IMR-90 (cell line): ENCODE measurements at regions not wholly inside any gene's neighbourhood (a gene's known extent, or its start where the extent isn't known, plus 50 kb on each side); places are given as distances from the start of the nearest gene placed in this dataset.
A peak's percentile ranks its signal among the peaks of the same experiment; 100 is the strongest.

ENCODE experiments used
- ATAC-seq: fragments of 200-7000 bp; cut with Tn5 transposase; 2 replicates; pipeline ENCODE4 v1.9.1; 2020; ENCODE audit warnings: low read depth, mild to moderate bottlenecking, moderate library complexity
- BruUV-seq: library from RNA; stranded (reverse); fragments of 400-500 nt; replicated peaks from 2 replicates; lab custom pipeline; 2021; lab: Mats Ljungman, UMichigan
- CTCF ChIA-PET: fragments of 300-600 bp; formaldehyde crosslinking; extraction: SDS; loops from one replicate; lab custom pipeline; 2021; ENCODE audit warnings: antibody characterized with exemption; lab: Yijun Ruan, JAX
- POLR2A ChIA-PET: fragments of 300-600 bp; sonication (Branson Sonifier 250); formaldehyde crosslinking; loops from one replicate; lab custom pipeline; 2022; ENCODE audit warnings: antibody characterized with exemption; ENCODE audit not compliant: unreplicated experiment; lab: Charles Lee
- DNase-seq: peaks from one replicate; pipeline ENCODE4 v3.0.0; 2013
- H2AFZ ChIP-seq: replicated peaks from 2 replicates; pipeline ENCODE3; 2013; ENCODE audit warnings: low read length, mild to moderate bottlenecking; ENCODE audit not compliant: poor library complexity
- H2AK5ac ChIP-seq: 2 replicates; pipeline ENCODE4 v1.6.1; 2013; ENCODE audit warnings: low read depth, low read length, inconsistent platforms
- H2AK9ac ChIP-seq: replicated peaks from 2 replicates; pipeline ENCODE3; 2013; ENCODE audit warnings: mild to moderate bottlenecking, low read depth, low read length, moderate library complexity; ENCODE audit not compliant: poor library complexity
- H2BK120ac ChIP-seq: 2 replicates; pipeline ENCODE4 v1.6.1; 2013; ENCODE audit warnings: low read depth, low read length, inconsistent platforms
- H2BK15ac ChIP-seq: 3 replicates; pipeline ENCODE4 v1.6.1; 2013; ENCODE audit warnings: low read depth, low read length, inconsistent platforms
- H2BK20ac ChIP-seq: 2 replicates; pipeline ENCODE4 v1.6.1; 2013; ENCODE audit warnings: low read depth, mild to moderate bottlenecking, inconsistent platforms, low read length, moderate library complexity
- H2BK5ac ChIP-seq: 2 replicates; pipeline ENCODE4 v1.6.1; 2013; ENCODE audit warnings: mild to moderate bottlenecking, low read depth, low read length, inconsistent platforms; ENCODE audit not compliant: poor library complexity, severe bottlenecking
- H3K14ac ChIP-seq: replicated peaks from 2 replicates; pipeline ENCODE4 v1.6.1; 2013; ENCODE audit warnings: low read depth, low read length, inconsistent platforms
- H3K18ac ChIP-seq: 2 replicates; pipeline ENCODE4 v1.6.1; 2013; ENCODE audit warnings: low read depth, low read length, control low read depth
- H3K23ac ChIP-seq: 2 replicates; pipeline ENCODE4 v1.6.1; 2013; ENCODE audit warnings: low read depth, low read length, inconsistent platforms
- H3K27ac ChIP-seq: 2 replicates; pipeline ENCODE4 v1.5.1; 2013; ENCODE audit warnings: mild to moderate bottlenecking, control low read depth, low read length; ENCODE audit not compliant: insufficient read depth
- H3K27me3 ChIP-seq: 2 replicates; pipeline ENCODE4 v1.6.1; 2013; ENCODE audit warnings: low read length; ENCODE audit not compliant: control insufficient read depth, insufficient read depth
- H3K36me3 ChIP-seq: 2 replicates; pipeline ENCODE4 v1.6.1; 2013; ENCODE audit warnings: low read length, mixed read lengths; ENCODE audit not compliant: control insufficient read depth, insufficient read depth
- H3K4ac ChIP-seq: 2 replicates; pipeline ENCODE4 v1.6.1; 2013; ENCODE audit warnings: low read depth, low read length, inconsistent platforms
- H3K4me1 ChIP-seq: 2 replicates; pipeline ENCODE4 v1.6.1; 2013; ENCODE audit warnings: low read length, mixed read lengths; ENCODE audit not compliant: control insufficient read depth, insufficient read depth
- H3K4me2 ChIP-seq: 2 replicates; pipeline ENCODE4 v1.6.1; 2013; ENCODE audit warnings: low read depth, mild to moderate bottlenecking, control low read depth, low read length, moderate library complexity
- H3K4me3 ChIP-seq: 2 replicates; pipeline ENCODE4 v1.5.1; 2013; ENCODE audit warnings: low read depth, mild to moderate bottlenecking, control low read depth, low read length, moderate library complexity; ENCODE audit not compliant: insufficient read depth
- H3K56ac ChIP-seq: 2 replicates; pipeline ENCODE4 v1.6.1; 2013; ENCODE audit warnings: low read length, inconsistent platforms; ENCODE audit not compliant: insufficient read depth; ENCODE audit errors: extremely low read depth
- H3K79me1 ChIP-seq, 2 experiments: 2 replicates each; pipeline ENCODE4 v1.6.1; 2013; ENCODE audit warnings: low read length in 2 of 2, inconsistent platforms in 1 of 2, low read depth in 1 of 2
- H3K9ac ChIP-seq: 2 replicates; pipeline ENCODE4 v1.6.1; 2013; ENCODE audit warnings: low read depth, low read length, control low read depth
- H3K9me1 ChIP-seq: 2 replicates; pipeline ENCODE4 v1.6.1; 2013; ENCODE audit warnings: low read length, inconsistent platforms; ENCODE audit not compliant: insufficient read depth
- H3K9me3 ChIP-seq: 2 replicates; pipeline ENCODE4 v1.6.1; 2013; ENCODE audit warnings: low read length; ENCODE audit not compliant: control insufficient read depth, insufficient read depth
- H4K20me1 ChIP-seq: 2 replicates; pipeline ENCODE4 v1.6.1; 2013; ENCODE audit warnings: low read length, inconsistent platforms; ENCODE audit not compliant: insufficient read depth
- H4K5ac ChIP-seq: 2 replicates; pipeline ENCODE4 v1.6.1; 2013; ENCODE audit warnings: mild to moderate bottlenecking, low read depth, low read length, control low read depth
- H4K8ac ChIP-seq, 2 experiments: 2 replicates each; pipeline ENCODE4 v1.6.1; 2013; ENCODE audit warnings: low read depth in 2 of 2, low read length in 2 of 2, control low read depth in 1 of 2, inconsistent platforms in 1 of 2
- H4K91ac ChIP-seq: 2 replicates; pipeline ENCODE4 v1.6.1; 2013; ENCODE audit warnings: low read depth, low read length, inconsistent platforms; ENCODE audit not compliant: insufficient read depth
- BHLHE40 ChIP-seq: fragments of 150-350 bp; IDR thresholded peaks from 2 replicates; pipeline ENCODE4 v1.6.1; 2016; ENCODE audit warnings: mild to moderate bottlenecking, low read depth, low read length
- CEBPB ChIP-seq: IDR thresholded peaks from 2 replicates; pipeline ENCODE4 v1.6.1; 2012; ENCODE audit warnings: low read depth, low read length, improper control_type of control experiment
- CHD1 ChIP-seq: IDR thresholded peaks from 2 replicates; pipeline ENCODE4 v1.6.1; 2012; ENCODE audit warnings: low read depth, low read length, improper control_type of control experiment
- CTCF ChIP-seq: conservative IDR thresholded peaks from 2 replicates; pipeline ENCODE4 v1.5.1; 2012; ENCODE audit warnings: mild to moderate bottlenecking, low read depth, low read length, improper control_type of control experiment
- ELK1 ChIP-seq: fragments of 150-350 bp; IDR thresholded peaks from 2 replicates; pipeline ENCODE4 v1.6.1; 2016; ENCODE audit warnings: low read depth, mild to moderate bottlenecking, low read length, moderate library complexity, borderline replicate concordance
- MAFK ChIP-seq: IDR thresholded peaks from 2 replicates; pipeline ENCODE4 v1.6.1; 2012; ENCODE audit warnings: low read depth, low read length, improper control_type of control experiment
- MAZ ChIP-seq: IDR thresholded peaks from 2 replicates; pipeline ENCODE4 v1.6.1; 2012; ENCODE audit warnings: low read depth, mild to moderate bottlenecking, low read length, improper control_type of control experiment, moderate library complexity, borderline replicate concordance
- POLR2A ChIP-seq: IDR thresholded peaks from 2 replicates; pipeline ENCODE4 v1.6.1; 2012; ENCODE audit warnings: mild to moderate bottlenecking, low read depth, low read length
- RAD21 ChIP-seq: IDR thresholded peaks from 2 replicates; pipeline ENCODE4 v1.6.1; 2012; ENCODE audit warnings: low read length, improper control_type of control experiment
- RCOR1 ChIP-seq: IDR thresholded peaks from 2 replicates; pipeline ENCODE4 v1.6.1; 2012; ENCODE audit warnings: mild to moderate bottlenecking, low read length, improper control_type of control experiment; ENCODE audit not compliant: insufficient replicate concordance
- RFX5 ChIP-seq: IDR thresholded peaks from 2 replicates; pipeline ENCODE4 v1.8.0; 2012; ENCODE audit warnings: low read depth, mild to moderate bottlenecking, low read length, moderate library complexity
- SMC3 ChIP-seq: fragments of 150-350 bp; IDR thresholded peaks from 2 replicates; pipeline ENCODE4 v1.6.1; 2016; ENCODE audit warnings: low read depth, mild to moderate bottlenecking, antibody characterized with exemption, low read length, moderate library complexity
- USF2 ChIP-seq: fragments of 150-350 bp; IDR thresholded peaks from 2 replicates; pipeline ENCODE4 v1.6.1; 2017; ENCODE audit warnings: mild to moderate bottlenecking, antibody characterized with exemption, low read length, low read depth
- WGBS, 2 experiments: methylation state at CpG; one replicate each; pipeline versions ENCODE4 v1.1.5 to v1.1.7; 2013; ENCODE audit warnings: missing lambda C conversion rate in 2 of 2; ENCODE audit not compliant: insufficient read length in 1 of 2; ENCODE audit errors: extremely low coverage in 2 of 2; 5-methylcytosine and 5-hydroxymethylcytosine counted together
- dilution Hi-C: fragments of 300-500 bp; cut with HindIII; formaldehyde crosslinking; loops from one replicate; pipeline ENCODE4 v1.14.3; 2018; ENCODE audit warnings: low sequenced_read_pairs; ENCODE audit not compliant: unreplicated experiment
- in situ Hi-C: fragments of 300-500 bp; cut with MboI; formaldehyde crosslinking; loops from 3 replicates; pipeline ENCODE4 v1.14.3; 2019; ENCODE audit warnings: low sequenced_read_pairs, inconsistent platforms, mixed read lengths
- intact Hi-C: fragments of 100-400 bp; cut with micrococcal nuclease; formaldehyde crosslinking; loops from 2 replicates; pipeline ENCODE4 v1.10.0; 2022

GRCh38 chr7:84370114-84370513 is 175.5 kb upstream of the SEMA3A start:
- CTCF ChIA-PET = no interaction called here
- H2BK15ac ChIP-seq = no peak overlapping the region
- H2BK5ac ChIP-seq = no peak overlapping the region
- no CpG with 5 or more reads among the region's 2 CpGs for WGBS, 2 experiments
- no peak for ATAC-seq
- H3K18ac ChIP-seq = no peak overlapping the region
- no peak overlapping the region for H3K27ac ChIP-seq
- BruUV-seq = no TSS peak
- POLR2A ChIA-PET = no interaction called here
- no peaks in the 10 kb centered on the region for H3K9me3 ChIP-seq
- peaks cover 2% of the 10 kb centered on the region; the same call in 1 of the 2 replicates for H3K9me1 ChIP-seq
- H3K4me1 ChIP-seq = peaks cover 10% of the 10 kb centered on the region; the same call in 1 of the 2 replicates
- TF ChIP-seq RAD21 = no peak
- TF ChIP-seq CTCF = no peak
- no peak for TF ChIP-seq CEBPB
- TF ChIP-seq POLR2A = no peak
- TF ChIP-seq BHLHE40 = no peak
- TF ChIP-seq SMC3 = no peak
- TF ChIP-seq CHD1 = no peak
- no peak for TF ChIP-seq RCOR1
- TF ChIP-seq USF2 = no peak
- TF ChIP-seq MAFK = no peak
- TF ChIP-seq MAZ = no peak
- no peak for TF ChIP-seq RFX5
- no peak for TF ChIP-seq ELK1
- no peaks in the 10 kb centered on the region for H3K27me3 ChIP-seq
- H2AK5ac ChIP-seq = no peak overlapping the region
- dilution Hi-C loops = no loop called here
- H3K4me3 ChIP-seq = no peak overlapping the region
- in situ Hi-C loops = no loop called here
- H3K23ac ChIP-seq = no peak overlapping the region
- no peaks in the 10 kb centered on the region for H3K36me3 ChIP-seq
- peak overlapping the region; percentile 48; the same call in 1 of the 2 replicates for H4K5ac ChIP-seq
- no peak overlapping the region for H4K8ac ChIP-seq
- H2BK20ac ChIP-seq = no peak overlapping the region; the same call in 1 of the 2 replicates
- no peak overlapping the region for H3K56ac ChIP-seq
- no peak overlapping the region for H3K9ac ChIP-seq
- no peak overlapping the region for H3K4ac ChIP-seq
- H3K79me1 ChIP-seq = no peaks in the 10 kb centered on the region
- no peak overlapping the region for H2AFZ ChIP-seq
- peak overlapping the region; percentile 38; the same call in 1 of the 2 replicates for H2BK120ac ChIP-seq
- H2AK9ac ChIP-seq = no peak overlapping the region
- intact Hi-C loops = loop anchor here (5.0 to 10.0 kb wide), 2 partner anchors 173 to 395 kb away; no protein-coding TSS in a partner anchor
- H3K4me2 ChIP-seq = no peak overlapping the region
- H3K14ac ChIP-seq = no peak overlapping the region
- peak; percentile 33 for DNase-seq
- no peaks in the 10 kb centered on the region for H4K20me1 ChIP-seq
- H4K91ac ChIP-seq = no peak overlapping the region
